NCI-H2029 treated with DMSO at 0.1 percent for 48 hours (cell line): ENCODE measurements at regions not wholly inside any gene's neighbourhood (a gene's known extent, or its start where the extent isn't known, plus 50 kb on each side); places are given as distances from the start of the nearest gene placed in this dataset.
"Not testable (repeated sequence)": the region's sequence is repeated elsewhere in the genome, so short reads cannot be mapped to it uniquely, and the experiment has no call there.

Source experiments
- DNase-seq: peaks from one replicate; lab custom pipeline; 2025; lab: John Stamatoyannopoulos, UW

- no peak for DNase-seq
These were observed 1633.2 kb upstream of the NUDT12 start for GRCh38 chr5:105195765-105196164.

- DNase-seq, result no peak
These were observed 1610.3 kb upstream of the NUDT12 start for GRCh38 chr5:105172918-105173317.

DNA sequence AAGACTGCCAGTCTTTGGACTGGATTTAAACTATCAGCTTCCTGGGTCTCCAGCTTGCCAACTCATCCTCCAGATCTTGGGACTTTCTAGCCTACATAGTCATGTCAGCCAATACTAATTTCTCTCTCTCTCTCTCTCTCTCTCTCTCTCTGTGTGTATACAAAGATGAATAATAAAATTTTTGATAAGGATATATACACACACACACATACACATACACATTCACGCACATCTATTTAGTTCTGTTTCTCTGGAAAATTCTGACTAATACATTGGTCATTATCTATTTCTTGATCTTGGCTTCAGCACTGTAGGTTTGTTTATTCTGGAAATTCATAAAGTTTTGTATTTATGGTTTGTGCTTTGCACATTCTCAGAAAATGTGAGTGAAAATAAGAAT is 1606.2 kb upstream of the NUDT12 start:
- no peak for DNase-seq

GRCh38 chr5:105167092-105167491 is 1604.5 kb upstream of the NUDT12 start:
- no peak for DNase-seq

DNA sequence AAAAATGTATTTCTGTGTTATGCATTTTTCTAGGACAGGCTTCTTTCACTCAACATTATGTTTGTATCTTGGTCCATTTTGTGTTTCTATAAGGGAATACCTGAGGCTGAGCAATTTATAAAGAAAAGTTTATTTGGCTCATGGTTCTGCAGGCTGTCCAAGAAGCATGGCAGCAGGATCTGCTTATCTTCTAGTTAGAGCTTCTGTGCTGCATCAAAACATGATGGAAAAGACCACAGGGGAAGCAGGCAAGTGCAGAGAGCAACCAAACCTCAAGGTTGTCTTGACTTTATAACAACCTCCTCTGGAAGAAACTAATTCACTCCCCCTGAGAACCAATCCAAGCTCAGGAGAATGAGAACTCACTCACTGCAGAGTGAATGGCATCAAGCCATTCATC is 1601.0 kb upstream of the NUDT12 start:
- DNase-seq, result no peak

GRCh38 chr5:105162557-105162956 is 1600.0 kb upstream of the NUDT12 start:
- not testable (repeated sequence) for DNase-seq

GRCh38 chr5:105158526-105158925 is 1595.9 kb upstream of the NUDT12 start:
- DNase-seq, result no peak

GRCh38 chr5:105150323-105150722 is 1587.7 kb upstream of the NUDT12 start:
- no peak for DNase-seq

GRCh38 chr5:105146867-105147266 is 1584.3 kb upstream of the NUDT12 start:
- DNase-seq, result no peak

DNA sequence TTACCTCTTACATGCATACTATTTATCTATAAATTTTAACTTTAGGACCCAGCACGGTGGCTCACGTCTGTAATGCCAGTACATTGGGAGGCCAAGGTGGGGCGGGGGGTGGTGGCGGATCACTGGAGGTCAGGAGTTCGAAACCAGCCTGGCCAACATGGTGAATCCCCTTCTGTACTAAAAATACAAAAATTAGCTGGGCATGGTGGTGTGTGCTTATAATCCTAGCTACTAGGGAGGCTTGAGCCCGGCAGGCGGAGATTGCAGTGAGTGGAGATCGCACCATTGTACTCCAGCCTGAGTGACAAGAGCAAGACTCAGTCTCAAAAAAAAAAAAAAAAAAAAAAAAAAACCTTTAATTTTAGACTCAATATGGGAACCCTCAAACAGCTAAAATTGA is 1582.6 kb upstream of the NUDT12 start:
- DNase-seq, result no peak

GRCh38 chr5:105134328-105134727 is 1571.7 kb upstream of the NUDT12 start:
- no peak for DNase-seq

GRCh38 chr5:105133087-105133486 is 1570.5 kb upstream of the NUDT12 start:
- DNase-seq, result no peak

- DNase-seq, result no peak
These were observed 1570.0 kb upstream of the NUDT12 start for GRCh38 chr5:105132581-105132980.

DNA sequence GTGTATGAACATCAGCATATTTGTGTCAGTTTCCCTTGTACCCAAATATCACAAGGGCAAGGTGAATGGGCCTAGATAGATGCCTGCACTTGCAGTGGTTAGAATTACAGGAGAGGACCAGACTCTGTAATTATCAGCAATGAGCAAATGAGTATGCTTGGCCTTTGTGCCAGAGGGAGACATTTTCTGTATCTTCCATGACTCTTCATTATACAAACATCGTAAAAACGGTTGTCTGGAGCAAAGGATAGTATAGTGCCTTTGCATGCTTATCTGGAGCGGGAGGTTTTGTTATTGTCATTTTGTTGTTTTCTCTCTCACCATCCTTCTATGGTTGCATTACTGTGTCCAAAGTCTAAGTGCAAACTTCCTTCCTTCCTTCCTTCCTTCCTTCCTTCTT is 1568.5 kb upstream of the NUDT12 start:
- DNase-seq, result no peak

DNA sequence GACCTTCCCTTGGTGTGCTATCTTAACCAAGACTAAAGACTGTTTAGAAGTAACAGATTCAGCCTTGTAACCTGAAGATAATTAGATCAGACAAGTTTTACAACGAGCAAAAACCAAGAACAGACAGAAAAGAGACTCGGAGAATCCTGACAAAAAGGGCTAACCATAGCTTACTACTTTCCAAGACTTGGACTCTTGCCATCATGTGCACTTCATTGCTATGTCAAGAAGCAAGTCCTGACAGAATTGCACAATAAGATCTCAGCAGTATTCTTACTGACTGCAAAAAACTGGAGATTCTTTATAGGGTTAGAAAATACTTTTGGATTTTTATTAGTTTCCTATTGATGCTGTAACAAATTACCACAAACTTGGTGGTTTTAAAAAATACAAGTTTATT is 1539.0 kb upstream of the NUDT12 start:
- no peak for DNase-seq

GRCh38 chr5:105088961-105089360 is 1526.4 kb upstream of the NUDT12 start:
- DNase-seq, result no peak

GRCh38 chr5:105088102-105088501 is 1525.5 kb upstream of the NUDT12 start:
- DNase-seq, result no peak

- no peak for DNase-seq
These were observed 1495.3 kb upstream of the NUDT12 start for GRCh38 chr5:105057893-105058292.

DNA sequence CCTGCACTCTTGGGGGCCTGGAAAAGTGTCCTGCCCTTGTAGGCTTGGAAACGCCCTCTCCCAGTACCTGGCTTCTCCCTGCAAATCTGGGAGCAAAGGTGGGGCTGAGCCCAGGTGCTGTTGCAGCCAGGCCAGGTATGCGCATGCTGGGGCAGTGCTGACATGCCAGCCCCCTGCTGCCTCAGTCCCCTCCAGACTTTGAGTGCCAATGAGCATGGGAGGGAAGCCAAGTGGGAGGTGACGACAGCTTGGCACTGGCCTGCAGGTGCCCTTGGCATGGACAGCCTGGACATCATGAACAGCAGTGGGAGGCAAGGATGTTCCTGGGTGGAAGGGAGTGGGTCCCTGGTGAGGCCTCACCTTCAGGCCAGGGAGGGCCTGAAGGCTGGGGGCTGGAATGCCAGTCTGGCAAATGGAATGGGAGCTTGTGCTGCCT is 1494.4 kb upstream of the NUDT12 start:
- no peak for DNase-seq

DNA sequence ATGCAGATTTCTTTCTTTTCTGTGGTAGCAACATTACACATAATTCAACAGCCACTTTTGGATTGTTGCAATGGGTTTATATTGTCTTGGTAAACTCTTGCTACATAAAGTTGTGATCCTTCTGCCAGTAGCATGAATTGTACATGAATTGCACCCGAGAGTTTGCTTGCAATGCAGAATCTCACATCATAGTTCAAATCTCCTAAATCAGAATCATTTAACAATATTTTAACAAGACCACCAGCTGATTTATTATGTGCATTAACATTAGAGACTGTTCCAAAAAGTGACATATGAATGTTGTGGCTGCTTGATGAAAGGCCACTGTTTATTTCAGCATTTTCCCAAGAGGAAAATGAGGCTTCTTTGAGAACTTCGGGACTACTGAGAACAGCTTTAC is 1491.8 kb upstream of the NUDT12 start:
- no peak for DNase-seq

- no peak for DNase-seq
These were observed 1480.0 kb upstream of the NUDT12 start for GRCh38 chr5:105042623-105043022.

DNA sequence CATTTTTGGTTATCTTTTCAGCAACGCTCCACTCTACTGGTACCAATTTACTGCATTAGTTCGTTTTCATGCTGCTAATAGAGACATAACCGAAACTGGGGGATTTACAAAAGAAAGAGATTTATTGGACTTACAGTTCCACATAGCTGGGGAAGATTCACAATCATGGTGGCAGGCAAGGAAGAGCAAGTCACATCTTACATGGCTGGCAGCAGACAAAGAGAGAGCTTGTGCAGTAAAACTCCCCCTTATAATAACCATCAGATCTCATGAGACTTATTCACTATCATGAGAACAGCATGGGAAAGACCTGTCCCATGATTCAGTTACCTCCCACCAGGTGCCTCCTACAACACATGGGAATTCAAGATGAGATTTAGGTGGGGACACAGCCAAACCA is 1474.2 kb upstream of the NUDT12 start:
- DNase-seq, result not testable (repeated sequence)

GRCh38 chr5:105034401-105034763 is 1471.8 kb upstream of the NUDT12 start:
- DNase-seq, result no peak

GRCh38 chr5:105033637-105034400 is 1471.2 kb upstream of the NUDT12 start:
- no peak for DNase-seq
